Ishikawa (cell line): ENCODE measurements at regions not wholly inside any gene's neighbourhood (a gene's known extent, or its start where the extent isn't known, plus 50 kb on each side); places are given as distances from the start of the nearest gene placed in this dataset.

Source experiments
- CEBPB ChIP-seq: IDR thresholded peaks from 2 replicates; pipeline ENCODE4 v1.6.1; 2012
- CREB1 ChIP-seq: IDR thresholded peaks from 2 replicates; pipeline ENCODE4 v1.6.1; 2012; ENCODE audit warnings: low read depth
- EGR1 ChIP-seq: IDR thresholded peaks from 2 replicates; pipeline ENCODE4 v1.6.1; 2012
- EP300 ChIP-seq: IDR thresholded peaks from 2 replicates; pipeline ENCODE4 v1.6.1; 2012; ENCODE audit warnings: borderline replicate concordance
- FOXM1 ChIP-seq: IDR thresholded peaks from 2 replicates; pipeline ENCODE4 v1.6.1; 2012; ENCODE audit warnings: low read depth, borderline replicate concordance
- MAX ChIP-seq: IDR thresholded peaks from 2 replicates; pipeline ENCODE4 v1.6.1; 2012
- NFIC ChIP-seq: IDR thresholded peaks from 2 replicates; pipeline ENCODE4 v1.6.1; 2012
- RAD21 ChIP-seq: IDR thresholded peaks from 2 replicates; pipeline ENCODE4 v1.6.1; 2012; ENCODE audit warnings: low read depth
- REST ChIP-seq: IDR thresholded peaks from 2 replicates; pipeline ENCODE4 v1.6.1; 2012; ENCODE audit warnings: low read depth, mild to moderate bottlenecking
- TAF1 ChIP-seq: IDR thresholded peaks from 2 replicates; pipeline ENCODE4 v1.6.1; 2012; ENCODE audit warnings: low read depth, mild to moderate bottlenecking
- TCF12 ChIP-seq: IDR thresholded peaks from 2 replicates; pipeline ENCODE4 v1.6.1; 2012; ENCODE audit warnings: low read depth
- TEAD4 ChIP-seq: IDR thresholded peaks from 2 replicates; pipeline ENCODE4 v1.6.1; 2012
- USF1 ChIP-seq: IDR thresholded peaks from 2 replicates; pipeline ENCODE4 v1.6.1; 2012
- YY1 ChIP-seq: IDR thresholded peaks from 2 replicates; pipeline ENCODE4 v1.6.1; 2012; ENCODE audit warnings: low read depth
- ZBTB7A ChIP-seq: IDR thresholded peaks from 2 replicates; pipeline ENCODE4 v1.6.1; 2012; ENCODE audit warnings: low read depth

- no peak for TF ChIP-seq USF1
- TF ChIP-seq FOXM1 = no peak
- no peak for TF ChIP-seq ZBTB7A
- TF ChIP-seq EGR1 = no peak
- TF ChIP-seq TCF12 = no peak
- no peak for TF ChIP-seq CREB1
- TF ChIP-seq MAX = no peak
- TF ChIP-seq TAF1 = no peak
- TF ChIP-seq EP300 = no peak
- TF ChIP-seq RAD21 = no peak
- TF ChIP-seq YY1 = no peak
- no peak for TF ChIP-seq REST
- no peak for TF ChIP-seq TEAD4
- TF ChIP-seq NFIC = no peak
- TF ChIP-seq CEBPB = no peak
Measured at GRCh38 chr7:46169384-46169755, 248.3 kb upstream of the IGFBP3 start.

- TF ChIP-seq TCF12 = peak; percentile 30; the same call in 1 of the 2 replicates
- no peak for TF ChIP-seq REST
Measured at GRCh38 chr7:46168671-46169383, 247.8 kb upstream of the IGFBP3 start.

GRCh38 chr7:46168231-46168630 lies 247.2 kb upstream of the IGFBP3 start:
- TF ChIP-seq TAF1 (no peak), ZBTB7A (no peak), USF1 (no peak), REST (no peak), TCF12 (no peak), TEAD4 (no peak), EGR1 (no peak), CEBPB (no peak), CREB1 (no peak), EP300 (no peak), NFIC (no peak), MAX (no peak), FOXM1 (no peak), RAD21 (no peak), YY1 (no peak)

- TF ChIP-seq TEAD4 = no peak
- TF ChIP-seq TCF12 = no peak
- TF ChIP-seq NFIC = no peak
- no peak for TF ChIP-seq EGR1
- TF ChIP-seq REST = no peak
- TF ChIP-seq FOXM1 = no peak
- no peak for TF ChIP-seq RAD21
- TF ChIP-seq USF1 = no peak
- no peak for TF ChIP-seq YY1
- TF ChIP-seq MAX = no peak
- no peak for TF ChIP-seq CREB1
- no peak for TF ChIP-seq EP300
- no peak for TF ChIP-seq ZBTB7A
- no peak for TF ChIP-seq TAF1
- no peak for TF ChIP-seq CEBPB
Measured at GRCh38 chr7:46165276-46165675, 244.2 kb upstream of the IGFBP3 start.
